GM19238 (cell line): ENCODE measurements at regions not wholly inside any gene's neighbourhood (a gene's known extent, or its start where the extent isn't known, plus 50 kb on each side); places are given as distances from the start of the nearest gene placed in this dataset.

Experiments used
- DNase-seq: peaks from one replicate; pipeline ENCODE4 v3.0.0; 2011; ENCODE audit warnings: low spot score; ENCODE audit not compliant: insufficient read length

DNA sequence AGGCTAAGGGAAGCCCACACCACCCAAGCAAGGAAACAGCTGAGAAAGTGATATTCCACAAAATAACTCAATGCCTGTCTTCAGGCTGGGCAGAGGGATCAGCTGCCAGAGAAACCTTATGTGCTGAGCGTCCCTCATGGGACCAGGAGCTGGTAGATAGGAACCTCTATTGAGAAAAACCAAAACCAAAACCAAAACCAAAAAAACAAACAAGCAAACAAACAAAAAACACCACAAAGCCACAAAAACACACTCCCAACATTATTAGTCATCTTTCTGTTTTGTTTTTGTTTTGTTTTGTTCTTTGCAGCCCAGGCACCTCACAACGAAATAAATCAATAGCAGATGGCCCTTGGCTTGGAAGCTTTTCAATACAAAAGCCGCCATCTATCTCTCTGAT lies 760.8 kb upstream of the CELF2 start:
- no peak for DNase-seq

DNA sequence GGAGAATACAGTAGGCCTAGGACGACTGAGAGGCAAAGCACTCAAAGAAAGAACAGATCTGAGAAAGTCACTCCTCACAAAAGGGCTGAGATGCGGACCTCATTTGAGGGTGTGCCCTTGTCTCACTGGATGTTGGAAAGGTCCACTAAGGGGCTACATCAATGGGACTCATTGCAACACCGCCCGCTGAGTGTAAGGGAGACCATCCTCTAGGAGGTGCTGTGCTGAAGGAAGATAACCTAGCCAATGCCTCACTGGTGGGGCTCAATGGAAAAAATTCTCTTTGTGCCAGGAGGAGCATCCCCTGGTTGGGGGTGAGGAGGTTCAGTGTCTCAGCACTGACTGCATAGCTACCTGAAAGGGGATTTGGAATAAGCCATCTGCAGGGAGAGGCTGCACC lies 758.7 kb upstream of the CELF2 start:
- no peak for DNase-seq

DNA sequence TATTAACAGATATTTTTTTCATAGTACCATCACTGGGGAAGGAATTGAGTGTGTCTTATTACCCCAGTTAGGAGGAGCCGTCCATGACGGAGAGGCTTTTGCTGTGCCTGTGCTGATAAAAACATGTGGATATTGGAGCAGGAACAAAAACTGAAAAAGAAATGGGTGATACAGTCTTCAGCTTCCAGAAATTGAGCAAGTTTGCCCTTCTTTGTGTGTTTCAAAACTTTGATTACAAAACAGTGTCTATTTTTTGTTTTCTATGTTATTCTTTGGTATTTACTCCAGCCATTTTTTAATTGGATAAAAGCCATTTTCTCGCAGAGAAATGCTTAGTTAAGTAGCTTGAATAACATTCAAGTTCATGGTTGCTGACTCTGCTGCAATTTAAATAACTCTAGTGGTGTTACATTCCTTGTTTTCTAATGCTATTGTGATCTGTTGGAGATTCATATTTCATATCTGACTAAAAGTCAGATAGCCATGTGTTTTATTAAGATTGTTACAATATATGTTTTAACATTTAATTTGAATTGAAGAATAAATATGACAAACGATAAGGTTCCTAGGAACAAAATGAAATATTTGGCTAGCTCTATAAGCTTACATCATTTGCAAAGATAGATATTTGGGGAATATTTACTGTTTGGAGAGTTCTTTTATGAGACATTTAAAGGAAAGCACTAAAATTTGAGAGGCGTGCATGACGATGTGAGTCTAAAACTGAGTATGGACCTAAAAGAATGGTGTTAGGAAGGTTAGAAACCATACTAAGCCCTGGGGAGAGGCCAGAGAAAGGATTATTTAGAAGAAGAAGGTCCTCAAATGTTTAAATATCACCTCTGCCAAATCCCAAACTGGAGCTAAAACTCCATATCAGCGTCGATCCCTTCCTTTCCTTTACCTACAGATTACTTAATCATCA lies 747.3 kb upstream of the CELF2 start:
- DNase-seq = no peak

DNA sequence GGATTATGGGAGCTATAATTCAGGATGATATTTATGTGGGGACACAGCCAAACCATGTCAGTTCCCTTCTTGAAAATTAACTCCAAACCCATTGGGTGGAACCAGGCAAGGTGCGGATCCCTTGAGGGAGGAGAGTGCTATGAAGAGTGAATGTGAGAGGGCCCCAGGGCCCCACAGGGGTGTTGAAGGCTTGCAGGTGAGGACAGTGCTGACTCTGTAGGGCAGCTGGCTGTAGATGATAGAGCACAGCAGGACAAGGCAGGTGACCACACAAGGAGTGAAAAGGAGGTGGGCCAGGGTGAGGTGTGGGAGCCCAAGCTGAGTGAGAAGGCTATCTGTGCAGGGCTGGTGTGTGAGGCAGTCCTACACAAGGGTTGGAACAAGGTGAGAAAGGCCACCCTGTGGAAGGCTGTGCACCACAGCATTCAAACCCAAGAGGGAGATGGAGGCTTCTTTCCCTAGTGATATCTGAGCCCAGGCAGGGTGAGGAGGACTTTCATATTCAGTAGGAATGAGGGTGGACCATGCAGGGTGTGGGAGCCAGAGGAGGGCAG lies 746.0 kb upstream of the CELF2 start:
- no peak for DNase-seq

DNA sequence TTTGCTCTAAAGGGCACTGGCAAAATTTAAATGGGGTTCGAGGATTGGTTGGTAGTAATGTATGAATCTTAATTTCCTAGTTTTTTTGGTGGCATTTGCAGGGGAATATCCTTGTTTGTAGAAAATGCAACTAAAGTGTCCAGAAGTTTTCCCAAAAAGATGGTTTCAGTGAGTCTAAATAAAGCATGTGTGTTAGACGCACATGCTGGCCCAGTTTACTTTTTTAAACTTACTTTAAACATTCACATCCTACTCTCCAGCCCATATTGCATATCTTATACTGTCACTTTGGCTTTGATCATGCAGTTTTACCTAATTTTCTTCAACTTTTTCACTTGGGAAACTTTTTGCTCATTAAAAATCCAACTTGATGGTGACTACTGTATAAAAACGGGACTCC lies 744.0 kb upstream of the CELF2 start:
- DNase-seq = no peak

DNA sequence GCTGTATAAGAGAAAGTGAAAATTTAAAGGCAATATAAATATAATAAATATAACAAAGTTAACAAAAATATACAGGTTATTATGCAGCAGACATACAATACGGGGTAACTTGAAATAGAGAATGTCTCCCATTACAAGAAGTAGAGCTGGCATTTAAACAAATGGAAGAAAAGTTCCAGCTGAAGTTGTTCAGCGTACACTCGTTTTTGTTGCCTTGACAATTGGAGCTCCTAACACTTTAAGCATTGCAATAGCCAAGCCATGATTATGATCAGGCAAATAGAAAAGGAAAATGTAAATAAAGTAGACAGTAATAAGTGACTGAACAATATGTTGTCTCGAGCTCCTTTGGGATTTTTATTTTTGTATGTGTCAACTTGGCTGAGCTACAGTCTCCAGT lies 737.8 kb upstream of the CELF2 start:
- no peak for DNase-seq

DNA sequence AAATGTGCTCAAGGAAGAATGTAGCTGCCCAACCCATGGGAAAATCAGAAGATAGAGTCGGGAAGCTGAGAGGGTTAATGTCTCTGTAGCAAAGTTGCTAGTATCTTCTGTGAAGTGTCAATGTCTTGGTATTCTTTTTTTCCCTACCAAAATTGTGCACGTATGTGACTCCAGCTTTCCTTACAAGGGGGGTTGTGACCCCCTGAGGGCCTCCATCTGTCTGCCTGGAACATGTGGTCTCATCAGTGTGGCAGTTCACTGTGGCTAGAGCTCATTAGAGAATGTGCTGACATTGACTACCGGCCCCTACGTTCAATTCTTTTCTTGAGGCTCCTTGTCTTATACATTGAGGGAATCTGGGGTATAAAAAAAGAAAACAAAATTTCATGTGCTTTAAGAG lies 725.2 kb upstream of the CELF2 start:
- no peak for DNase-seq

DNA sequence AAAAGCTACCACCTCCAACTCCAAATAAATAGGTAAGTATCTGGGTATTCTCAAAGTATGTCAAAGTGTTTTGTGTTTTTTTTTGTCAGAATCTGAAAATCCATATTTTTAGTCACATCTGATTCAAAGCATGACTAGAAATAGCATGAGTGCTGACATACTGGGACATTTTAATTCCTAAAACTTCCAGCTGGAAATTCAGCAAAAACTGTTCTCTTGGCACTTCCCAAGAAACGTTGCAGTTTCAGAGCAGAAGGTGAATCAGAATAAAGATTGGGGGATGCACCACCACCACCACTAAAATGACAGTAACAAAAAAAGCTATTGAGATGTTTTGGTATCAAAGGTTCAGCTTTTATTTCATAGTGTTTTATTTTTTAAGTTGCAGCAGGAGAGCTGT lies 724.6 kb upstream of the CELF2 start:
- DNase-seq = no peak

DNA sequence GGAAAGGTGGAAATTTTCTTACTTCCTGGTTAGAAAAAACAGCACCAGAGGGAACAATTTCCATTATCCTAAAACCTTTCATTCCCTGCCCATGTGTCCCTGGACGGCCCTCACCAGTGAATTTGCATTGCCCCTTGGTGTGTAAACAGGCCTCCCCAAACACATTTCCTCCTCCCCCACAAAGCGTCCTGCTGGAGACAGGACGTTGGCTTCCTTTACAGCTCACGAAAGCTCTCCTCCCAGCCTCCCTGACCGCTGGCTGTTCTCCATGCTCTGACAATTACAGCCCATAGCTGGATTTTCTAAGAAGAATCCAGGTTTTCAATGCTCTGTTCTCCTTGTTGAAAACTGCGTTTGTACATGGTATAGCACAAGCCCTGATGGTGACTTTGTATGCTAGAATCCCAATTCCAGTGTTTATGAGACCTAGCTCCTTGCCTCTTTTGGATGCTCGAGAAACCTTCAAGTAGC lies 724.2 kb upstream of the CELF2 start:
- no peak for DNase-seq

DNA sequence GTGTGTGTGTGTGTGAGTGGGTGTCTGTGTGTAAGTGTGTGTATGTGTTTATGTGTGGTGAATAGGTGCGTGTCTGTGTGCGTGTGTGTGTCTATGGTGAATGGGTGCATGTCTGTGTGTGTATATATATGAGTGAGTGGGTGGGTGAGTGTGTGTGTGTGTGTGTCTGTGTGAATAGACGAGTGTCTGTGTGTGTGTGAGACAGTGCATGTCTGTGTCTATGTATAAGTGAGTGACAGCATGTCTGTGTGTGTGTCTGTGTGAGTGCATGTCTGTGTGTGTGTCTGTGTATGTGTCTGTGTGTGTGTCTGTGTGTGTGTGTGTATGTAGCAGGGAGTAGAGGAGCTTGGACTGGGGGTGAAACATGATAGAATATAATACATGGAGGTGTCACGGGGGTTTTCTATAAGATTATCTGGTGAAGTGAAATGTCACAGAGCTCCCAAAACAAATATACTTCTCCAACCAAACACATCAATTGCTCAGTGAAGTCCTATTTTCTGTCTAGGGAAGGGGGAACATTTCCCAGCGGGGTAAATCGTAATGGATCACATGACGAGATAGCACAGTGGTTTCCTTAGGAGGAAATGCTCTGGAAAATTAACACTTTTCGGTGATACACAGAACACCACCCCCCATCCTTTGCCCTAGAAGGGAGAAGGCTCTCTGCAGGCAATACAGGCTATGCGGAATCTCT lies 723.3 kb upstream of the CELF2 start:
- no peak for DNase-seq

DNA sequence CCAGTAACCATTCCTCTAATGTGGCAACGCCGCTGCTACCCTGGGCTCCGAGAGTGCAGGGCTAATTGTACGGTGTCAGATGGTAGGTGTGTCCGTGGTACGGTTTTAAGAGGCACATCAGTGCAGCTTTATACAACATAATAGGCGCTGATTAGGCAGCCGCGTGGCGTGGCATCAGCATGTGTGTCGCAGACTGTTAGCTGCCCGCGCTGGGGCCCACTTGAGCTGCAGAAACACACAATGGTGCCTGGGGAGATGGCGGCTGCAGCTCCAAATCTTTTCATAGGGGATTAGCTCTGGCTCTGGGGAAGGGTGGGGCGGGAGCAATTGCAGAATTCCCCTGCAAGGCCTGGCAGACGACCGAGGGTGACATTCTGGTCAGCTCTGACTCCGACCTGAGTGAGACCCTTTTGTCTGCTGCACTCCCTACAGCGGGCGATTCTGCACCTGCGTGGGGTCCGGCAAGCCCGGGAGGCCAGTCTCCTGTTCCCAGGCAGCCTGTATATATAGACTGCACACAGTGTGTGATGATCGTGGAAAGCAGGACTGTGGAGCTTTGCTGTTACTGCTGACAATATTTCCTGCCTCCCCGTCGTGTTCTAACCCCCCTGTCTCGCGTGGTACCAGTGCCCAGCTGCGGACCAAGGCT lies 722.7 kb upstream of the CELF2 start:
- DNase-seq = no peak

DNA sequence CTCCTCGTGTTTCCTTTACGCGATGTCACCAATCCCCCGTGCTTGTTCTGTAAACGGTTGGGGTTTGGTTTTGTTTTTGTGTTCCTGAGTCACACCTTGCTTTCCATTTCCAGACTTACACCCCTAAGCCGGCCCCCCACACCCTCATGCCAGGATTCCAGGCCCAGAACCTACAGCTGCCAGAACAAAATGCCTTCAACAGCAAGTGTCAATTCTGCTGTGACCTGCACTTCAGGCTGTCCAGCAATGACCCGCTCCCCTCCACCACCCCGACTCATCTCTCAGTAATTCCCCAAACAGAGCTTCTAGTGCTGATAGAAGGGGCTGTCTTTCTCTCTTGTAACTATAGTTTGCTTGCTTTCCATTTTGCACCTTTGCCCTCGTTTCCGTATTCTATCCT lies 722.1 kb upstream of the CELF2 start:
- no peak for DNase-seq

DNA sequence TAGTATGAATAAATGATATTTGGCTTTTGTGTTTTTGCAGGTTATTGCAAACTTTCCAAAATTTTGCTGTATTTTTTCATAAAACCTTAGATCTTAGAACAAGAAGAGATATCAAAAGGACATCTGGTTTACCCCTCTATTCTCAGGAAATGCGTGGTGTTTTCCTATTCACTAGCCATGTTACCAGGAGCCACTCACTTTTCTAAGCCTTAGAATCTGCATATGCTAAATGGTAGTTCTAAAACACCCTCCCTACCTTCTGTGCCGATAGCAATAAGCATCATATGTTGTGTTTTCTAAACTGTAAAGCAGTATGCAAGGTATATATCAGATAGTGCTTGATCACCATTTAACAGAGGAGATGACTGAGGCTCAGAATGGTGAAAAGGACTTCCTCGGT lies 715.0 kb upstream of the CELF2 start:
- DNase-seq = no peak

DNA sequence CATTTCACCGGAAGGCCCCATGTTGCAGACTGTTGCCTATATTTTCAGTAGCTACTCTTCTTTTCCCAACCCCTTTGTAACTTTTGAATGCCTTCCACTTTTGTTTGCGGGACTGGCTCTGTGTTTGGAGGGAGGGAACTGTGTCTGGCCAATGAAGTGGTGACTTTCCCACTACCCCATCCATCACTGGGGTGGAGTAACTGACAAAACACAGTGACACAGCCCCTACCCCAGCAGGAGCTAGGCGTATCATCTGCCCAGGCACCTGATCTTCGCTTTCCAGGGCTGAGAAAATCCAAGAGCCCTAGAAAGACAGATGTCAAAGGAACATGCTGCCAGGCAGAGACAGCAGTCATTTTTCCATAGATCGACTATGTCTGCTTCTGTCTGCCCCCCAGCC lies 710.6 kb upstream of the CELF2 start:
- no peak for DNase-seq

DNA sequence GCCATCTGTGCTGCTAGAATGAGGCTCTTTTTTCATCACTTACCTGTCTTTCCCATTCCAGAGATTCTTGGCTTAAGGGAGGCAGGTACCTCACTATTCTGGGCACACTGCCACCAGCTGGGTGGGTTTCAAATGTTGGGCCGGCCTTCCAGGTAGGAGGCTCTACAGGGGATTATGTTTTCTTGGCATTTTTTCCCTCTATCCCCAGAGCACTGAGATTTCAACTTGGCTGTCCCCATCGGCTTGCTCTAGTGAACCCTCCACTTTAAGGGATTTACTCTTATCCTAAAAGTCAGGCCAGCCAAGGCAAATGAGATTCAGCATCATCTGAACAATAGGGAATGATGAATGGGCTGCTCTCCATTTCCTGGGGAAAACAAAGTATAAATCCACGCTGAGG lies 710.1 kb upstream of the CELF2 start:
- DNase-seq = no peak

DNA sequence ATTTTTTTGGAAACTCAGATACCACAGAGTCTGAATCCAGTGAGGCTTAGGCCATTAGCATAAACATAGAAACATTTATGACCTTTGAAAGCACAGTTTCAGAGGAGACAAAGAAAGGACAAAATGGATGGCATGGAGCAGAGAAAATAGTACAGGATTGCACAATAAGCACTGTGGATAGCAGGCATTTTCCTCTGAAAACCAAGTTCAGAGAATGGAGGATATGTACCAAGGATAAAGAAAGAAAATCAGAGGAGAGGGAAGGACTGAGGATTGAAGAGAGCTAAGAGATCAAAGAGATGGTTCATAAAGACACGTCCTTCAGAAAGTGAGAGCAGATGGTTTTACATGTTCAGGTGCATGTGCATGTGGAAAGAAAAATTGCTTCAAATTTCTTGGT lies 707.2 kb upstream of the CELF2 start:
- no peak for DNase-seq

DNA sequence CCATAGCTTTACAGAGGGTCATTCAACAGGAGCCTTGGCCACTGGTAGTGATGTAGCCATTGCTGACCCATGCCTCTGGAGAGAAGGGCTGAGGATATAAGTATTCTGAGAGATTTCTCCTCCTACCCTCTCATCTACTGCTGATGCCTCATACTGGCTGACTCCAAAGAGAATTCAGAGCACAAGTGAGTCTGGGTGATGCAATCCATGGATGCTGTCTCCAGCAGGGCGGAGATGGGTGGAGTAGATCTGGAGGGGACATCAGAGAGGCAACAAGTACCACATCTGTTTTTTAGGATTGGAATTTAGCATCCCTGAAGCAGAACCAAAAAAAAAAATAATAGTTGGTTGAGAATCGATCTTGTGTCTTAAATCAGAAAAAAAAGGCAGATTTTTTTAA lies 705.7 kb upstream of the CELF2 start:
- no peak for DNase-seq

DNA sequence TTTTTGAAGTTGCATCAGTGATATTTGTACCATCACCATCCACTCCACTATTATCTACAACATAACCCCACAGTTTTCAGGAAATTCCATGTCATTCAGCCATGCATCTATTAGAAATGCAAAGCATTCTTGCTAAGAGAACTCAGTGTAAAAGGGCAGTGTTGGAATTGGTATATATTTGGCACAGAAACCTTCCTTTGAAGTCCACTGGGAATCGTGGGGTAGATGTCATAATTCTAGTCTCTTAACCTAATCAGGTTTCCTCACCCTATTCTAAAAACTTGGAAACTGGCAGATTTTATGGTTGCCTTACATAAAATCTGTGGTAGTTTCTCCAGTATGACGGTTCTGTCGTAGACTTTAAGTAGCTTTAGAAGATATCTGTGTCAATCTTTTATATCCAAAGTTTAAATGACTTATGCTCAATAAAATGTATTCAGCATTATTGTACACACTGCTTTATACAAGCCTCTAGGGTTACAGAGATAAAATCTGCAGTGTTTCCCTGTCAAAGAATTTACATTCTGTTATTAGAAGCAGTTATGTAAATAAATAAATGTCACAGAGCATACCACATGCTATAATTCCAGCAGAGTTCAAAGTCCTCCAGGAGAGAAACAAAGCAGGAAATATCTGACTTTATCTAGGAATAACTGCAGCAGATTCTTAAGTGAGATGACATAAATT lies 704.4 kb upstream of the CELF2 start:
- no peak for DNase-seq

DNA sequence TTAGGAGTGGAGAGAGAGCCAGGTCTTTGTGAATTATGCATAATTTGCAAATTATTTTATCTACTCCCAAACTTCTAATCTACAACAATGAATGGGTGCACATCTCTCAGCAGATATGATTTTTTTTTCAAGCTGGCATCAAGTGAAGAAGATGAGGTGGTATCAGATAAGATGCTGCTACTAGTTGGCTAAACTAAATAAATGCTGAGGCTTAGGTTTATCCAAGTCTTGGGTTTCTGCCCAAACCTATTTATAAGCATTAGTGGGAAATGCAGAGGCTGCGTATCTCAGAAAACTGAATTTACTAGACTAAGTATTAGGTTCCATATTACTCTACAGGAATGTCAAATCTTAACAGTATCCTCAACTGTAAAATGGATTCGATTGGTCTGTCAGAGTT lies 703.0 kb upstream of the CELF2 start:
- DNase-seq = no peak

DNA sequence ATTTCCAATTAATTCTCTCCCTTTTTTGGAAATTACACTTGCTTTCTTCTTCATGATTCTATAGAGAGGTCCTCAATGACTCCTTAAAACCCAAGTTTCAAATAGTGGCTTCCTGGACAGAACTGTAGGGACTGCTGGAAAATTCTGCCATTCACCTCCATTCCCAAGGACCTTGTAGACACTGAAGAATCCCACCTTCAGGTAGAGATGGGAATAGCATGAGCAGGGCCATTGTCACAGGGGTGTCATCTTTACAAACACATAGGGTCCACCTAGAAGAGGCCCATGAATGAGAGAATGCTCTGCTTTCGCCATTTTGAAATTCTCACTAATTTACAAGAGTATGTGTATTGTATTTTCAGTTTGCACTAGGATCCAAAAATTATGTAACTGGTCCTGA lies 701.7 kb upstream of the CELF2 start:
- DNase-seq = no peak

DNA sequence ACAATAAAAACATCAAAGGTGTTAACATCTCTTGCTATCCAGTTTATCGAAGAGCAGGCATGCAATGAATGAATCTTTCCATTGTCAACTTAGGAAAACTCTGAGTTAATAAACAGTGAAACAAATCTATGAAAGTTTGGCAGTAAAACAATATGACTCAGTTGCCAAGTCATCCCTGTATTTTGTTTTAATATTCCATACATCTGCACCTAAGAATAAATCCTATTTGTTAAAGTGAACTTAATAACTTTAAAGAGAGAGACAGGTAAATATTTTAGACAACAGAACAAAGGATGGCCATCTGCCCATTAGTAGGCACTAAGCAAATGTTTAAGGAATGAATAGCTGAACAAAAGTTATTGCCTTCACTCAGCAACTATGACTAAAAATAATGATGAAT lies 700.5 kb upstream of the CELF2 start:
- DNase-seq = no peak
